ENCODE measurements at regions not wholly inside any gene's neighbourhood (a gene's known extent, or its start where the extent isn't known, plus 50 kb on each side); places are given as distances from the start of the nearest gene placed in this dataset.

DNA sequence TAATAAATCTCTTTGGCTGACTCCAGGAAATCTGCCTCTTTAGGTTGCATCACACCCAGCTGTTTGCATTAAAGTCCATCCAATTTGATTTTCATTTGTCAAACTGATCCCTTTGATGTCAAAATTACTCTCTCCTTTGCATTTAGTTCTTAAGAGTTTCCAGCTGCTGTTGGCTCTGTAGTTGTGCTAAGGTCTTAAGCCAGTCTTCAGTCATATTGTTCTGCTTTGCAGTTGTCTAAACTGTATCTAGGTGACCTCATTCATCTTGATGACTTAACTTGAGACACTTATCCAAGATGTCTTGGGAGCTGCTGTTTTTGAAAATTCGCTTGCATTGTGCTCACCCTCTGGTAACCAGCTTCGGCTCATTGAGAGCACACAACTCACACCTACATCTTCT is 386.9 kb upstream of the TLE4 start:
- DNase-seq (ENCODE audit: low read depth in 1 of 2, low spot score in 1 of 2), result no peak

DNA sequence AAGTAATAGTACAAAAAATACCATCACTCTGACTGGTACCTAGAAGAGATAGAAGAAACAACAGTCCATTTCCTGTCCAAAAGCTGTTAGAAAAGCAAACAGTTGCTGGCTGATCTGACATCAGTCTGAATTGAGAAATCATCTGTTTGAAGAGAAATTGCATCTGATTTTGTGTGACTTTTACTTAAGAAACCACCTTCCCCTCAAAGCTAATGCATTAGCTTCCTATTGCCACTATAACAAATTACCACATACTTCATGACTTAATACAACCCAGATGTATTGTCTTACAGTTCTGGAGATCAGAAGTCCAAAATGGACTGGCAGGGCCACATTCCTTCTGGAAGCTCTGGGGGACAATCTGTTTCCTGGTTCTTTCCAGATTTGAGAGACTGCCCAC is 385.9 kb upstream of the TLE4 start:
- no peak for DNase-seq (ENCODE audit: low read depth in 1 of 2, low spot score in 1 of 2)

DNA sequence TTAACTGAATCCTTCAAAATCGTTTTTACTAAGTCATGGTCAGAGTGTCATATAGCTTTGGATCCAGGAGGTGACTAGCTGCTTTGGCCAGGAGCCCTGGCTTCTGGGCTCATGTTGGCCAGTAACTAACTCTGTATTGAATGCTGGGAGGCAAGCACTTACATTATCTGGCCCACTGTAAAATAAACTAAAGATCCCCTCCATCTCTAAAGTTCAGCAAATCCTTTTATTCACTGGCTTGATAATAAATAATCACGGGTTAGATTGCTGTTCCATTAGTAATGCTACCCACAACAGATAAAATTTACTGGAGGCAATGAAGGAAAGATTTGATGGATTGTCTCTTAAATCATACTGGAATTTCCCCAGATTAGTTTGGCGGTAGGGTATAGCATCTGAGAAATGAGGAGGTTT is 382.2 kb upstream of the TLE4 start:
- no peak for DNase-seq (ENCODE audit: low read depth in 1 of 2, low spot score in 1 of 2)

- no peak for DNase-seq (ENCODE audit: low read depth in 1 of 2, low spot score in 1 of 2)
Observed at GRCh38 chr9:79193001-79193400, 378.8 kb upstream of the TLE4 start.

GRCh38 chr9:79193501-79194223 is 378.1 kb upstream of the TLE4 start:
- no peak for DNase-seq (ENCODE audit: low read depth in 1 of 2, low spot score in 1 of 2)

DNA sequence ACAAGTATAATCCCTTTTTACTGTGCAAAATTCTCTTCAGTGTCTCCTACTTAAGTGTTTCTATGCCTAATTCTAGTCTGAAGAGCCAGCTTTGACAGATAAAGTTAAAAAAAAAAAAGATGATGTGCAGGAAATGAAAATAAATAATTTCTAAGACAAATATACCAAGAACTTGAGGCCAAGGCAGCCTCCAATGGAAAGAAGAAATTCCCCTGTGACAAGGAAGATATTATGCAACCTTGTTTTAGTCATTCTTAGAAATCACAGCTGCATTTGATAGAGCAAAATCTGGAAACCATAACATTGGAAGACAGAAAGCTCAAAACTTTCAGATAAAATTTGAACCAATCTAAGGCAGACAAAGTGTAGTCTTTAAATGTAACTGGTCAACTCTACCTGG is 375.9 kb upstream of the TLE4 start:
- no peak for DNase-seq (ENCODE audit: low read depth in 1 of 2, low spot score in 1 of 2)

DNA sequence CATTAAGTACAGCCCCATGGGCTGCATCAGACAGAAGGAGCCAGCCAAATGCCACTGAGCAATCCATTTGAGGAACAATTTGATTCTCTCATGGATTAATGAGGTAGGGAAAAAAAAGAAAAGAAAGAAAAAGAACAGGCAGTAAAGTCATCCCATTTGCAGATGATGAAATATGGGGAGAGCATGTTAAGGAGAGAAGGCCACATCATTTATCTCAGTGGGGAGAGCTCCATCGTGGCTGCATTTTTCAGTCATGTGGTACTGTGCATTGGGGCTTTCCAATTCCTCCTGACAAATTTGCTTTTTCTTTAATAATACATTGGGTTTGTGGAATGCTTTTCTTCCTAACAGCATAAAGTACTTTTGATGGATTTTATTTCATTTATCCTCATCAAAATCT is 375.2 kb upstream of the TLE4 start:
- no peak for DNase-seq (ENCODE audit: low read depth in 1 of 2, low spot score in 1 of 2)

DNA sequence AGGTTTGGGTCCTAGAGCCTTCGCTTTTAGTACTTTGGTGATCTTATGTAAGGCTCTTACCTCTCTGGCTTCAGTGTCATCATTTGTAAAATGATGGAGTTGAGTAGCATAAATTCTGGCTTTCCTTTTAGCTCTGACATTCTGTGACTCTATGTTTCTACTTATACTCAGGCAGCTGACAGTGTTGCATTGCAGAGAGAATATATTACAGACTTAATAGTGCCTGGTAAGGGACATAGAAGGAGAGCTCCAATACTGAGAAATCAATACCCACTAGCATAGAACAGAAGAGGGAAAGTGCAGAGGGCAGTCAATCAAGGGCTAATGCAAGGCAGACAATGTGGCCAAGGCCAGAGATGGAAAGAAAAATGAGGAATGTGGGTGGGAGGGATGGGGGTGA is 371.4 kb upstream of the TLE4 start:
- no peak for DNase-seq (ENCODE audit: low read depth in 1 of 2, low spot score in 1 of 2)

DNA sequence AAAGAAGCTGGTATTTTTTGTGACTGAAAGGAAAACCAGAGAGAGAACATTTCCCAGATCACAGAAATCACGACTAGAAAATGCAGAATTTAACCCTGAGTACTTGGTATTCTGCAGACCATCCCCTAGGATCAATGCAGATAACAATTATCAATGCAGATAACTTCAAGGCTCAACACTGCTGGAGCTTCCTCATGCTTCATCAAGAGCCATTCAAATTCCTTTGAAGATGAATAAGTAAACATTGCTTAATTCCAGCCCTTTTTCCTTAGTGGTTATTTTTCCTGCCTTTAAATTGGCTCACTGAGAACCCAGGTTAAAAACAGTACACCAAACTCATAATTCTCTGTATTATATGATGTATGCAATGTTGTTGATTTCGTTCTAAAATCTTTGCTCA is 370.1 kb upstream of the TLE4 start:
- no peak for DNase-seq (ENCODE audit: low read depth in 1 of 2, low spot score in 1 of 2)

DNA sequence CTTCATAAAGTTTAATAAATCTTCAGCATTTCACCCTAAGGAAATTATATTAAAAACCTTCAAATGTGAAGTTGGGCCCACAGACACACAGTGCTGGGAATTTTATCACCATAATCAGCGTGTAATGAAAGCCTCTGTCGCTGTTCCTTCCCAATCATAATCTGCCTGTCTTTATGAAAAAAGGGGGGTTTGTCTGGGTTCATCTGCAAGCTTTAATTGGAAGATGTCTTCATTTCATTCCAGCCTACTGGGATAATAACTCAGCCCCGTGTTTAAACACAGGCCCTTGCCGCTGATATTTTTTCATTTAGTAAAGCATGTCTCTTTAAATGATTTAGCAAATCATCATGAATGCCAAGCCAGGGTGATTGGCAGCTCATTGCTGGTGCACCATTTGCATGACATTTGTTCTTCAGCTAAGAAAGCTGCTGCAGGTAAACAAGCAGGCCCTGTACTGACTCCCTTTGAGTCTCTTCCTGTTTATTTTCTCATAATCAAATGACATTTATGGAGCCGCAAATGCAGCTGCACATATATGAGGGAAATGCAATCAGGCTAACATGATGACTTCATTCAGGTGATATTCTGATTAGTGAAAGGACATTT is 362.9 kb upstream of the TLE4 start:
- no peak for DNase-seq (ENCODE audit: low read depth in 1 of 2, low spot score in 1 of 2)

DNA sequence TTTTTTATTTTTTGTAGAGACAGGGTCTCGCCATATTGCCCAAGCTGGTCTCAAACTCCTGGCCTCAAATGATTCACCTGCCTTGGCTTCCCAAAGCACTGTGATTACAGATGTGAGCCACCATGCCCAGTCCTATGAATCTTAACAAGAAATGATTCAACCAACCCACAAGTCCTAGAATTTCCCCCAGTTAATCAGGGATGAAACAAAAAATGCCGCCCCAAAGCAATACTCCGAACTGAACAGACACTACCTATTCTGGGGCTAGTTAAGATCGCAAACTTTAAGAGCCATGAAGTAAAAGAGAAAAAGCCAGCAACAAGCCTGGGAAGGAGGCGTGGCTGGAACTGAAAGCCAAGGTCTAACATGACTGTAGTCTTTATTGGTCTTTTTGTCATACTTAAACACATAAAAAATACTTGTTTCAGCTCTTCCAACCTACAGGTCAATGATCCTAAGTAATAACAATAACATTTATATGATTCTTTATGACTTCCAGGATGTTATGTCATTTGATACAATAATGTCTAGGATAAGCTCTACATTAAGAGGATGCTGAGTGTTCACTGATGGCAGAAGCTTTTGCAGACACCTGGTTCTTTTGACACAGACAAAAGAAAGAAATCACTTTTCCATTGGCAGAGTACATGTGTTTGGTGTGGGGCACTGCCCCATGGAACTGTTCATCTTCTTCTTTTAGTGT is 361.1 kb upstream of the TLE4 start:
- DNase-seq (ENCODE audit: low read depth in 1 of 2, low spot score in 1 of 2), result no peak

DNA sequence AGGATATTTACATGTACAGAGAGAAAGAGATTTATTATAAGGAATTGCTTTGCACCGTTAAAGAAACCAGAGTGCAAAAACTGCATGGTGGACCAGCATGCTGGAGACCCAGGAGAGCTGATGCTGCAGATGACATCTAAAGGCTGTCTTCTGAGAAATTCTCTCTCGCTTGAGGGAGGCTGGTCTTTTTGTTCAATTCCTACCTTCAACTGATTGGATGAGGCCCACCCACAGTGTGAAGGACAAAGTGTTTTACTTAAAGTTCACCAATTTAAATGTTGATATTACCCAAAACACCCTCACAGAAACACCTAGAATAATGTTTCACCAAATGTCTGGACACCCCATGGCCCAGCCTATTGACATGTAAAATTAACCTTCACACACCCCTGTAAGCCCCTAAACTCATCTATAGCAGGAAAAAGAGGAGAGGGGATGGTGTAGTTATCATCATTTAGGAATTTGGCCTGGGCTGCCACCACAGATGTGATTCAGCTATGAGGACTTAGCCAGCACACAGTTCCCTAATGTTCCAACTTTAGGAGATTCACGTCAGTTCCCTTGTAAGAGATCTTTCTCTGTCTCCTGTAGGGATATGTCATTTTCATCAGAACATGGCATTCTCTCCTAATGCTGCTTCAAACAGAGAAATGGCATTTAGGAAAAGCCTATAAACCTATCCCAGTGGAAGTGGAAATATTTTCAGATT is 358.2 kb upstream of the TLE4 start:
- DNase-seq (ENCODE audit: low read depth in 1 of 2, low spot score in 1 of 2), result no peak

DNA sequence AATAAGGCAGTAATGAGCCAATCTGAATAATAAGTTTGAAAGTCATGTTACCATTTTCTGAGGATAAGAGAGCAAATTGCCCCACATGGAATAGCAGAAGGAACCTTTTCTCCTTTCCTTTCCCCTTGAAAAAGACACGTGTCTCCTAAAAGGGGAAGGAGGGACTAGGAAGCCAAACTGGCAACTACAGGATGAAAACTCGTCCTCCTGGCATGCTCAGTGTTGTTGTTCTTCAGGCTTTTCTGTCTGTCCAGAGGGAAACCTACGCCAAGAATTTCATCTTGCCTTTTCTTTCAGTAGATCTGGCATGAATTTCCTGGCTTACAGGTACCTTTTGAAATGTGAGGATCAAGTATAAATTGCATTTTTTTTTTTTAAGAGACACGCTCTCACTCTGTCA is 355.9 kb upstream of the TLE4 start:
- DNase-seq (ENCODE audit: low read depth in 1 of 2, low spot score in 1 of 2), result no peak

DNA sequence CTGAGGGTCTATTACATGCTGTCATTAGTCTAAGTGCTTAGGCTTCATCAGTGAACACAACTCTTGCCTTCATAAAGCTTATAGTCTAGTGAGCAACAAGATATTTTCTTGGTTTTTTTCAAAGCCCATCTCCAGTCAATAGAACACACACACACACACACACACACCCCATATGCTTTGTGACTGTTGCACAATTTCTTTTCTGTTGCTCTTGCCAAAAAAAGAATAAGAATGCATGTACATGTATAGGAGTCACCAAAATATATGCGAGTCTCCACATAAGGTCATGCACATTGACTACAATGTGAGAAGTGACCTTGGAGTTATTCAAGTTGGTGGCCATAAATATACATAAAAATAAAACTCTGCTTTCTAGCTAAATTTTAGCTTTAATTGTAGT is 351.5 kb upstream of the TLE4 start:
- DNase-seq (ENCODE audit: low read depth in 1 of 2, low spot score in 1 of 2), result no peak

DNA sequence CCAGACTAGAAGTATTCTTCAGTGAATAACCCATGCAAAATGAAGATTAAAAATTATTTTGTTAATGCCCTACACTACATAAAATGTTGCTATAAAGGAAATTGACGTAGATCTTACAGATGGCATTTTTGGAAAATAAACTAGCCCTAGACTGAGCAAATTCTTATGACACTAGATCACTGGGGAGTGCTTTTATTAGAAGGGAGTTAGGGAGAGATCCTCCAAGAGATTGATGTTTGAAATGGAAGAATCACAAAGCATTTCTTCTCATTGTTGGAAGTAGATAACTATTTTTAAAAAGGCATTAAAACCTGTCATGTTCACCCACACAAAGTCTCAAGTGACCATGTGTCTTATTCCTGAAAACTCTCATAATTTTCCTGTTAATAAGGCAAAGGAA is 351.1 kb upstream of the TLE4 start:
- no peak for DNase-seq (ENCODE audit: low read depth in 1 of 2, low spot score in 1 of 2)

DNA sequence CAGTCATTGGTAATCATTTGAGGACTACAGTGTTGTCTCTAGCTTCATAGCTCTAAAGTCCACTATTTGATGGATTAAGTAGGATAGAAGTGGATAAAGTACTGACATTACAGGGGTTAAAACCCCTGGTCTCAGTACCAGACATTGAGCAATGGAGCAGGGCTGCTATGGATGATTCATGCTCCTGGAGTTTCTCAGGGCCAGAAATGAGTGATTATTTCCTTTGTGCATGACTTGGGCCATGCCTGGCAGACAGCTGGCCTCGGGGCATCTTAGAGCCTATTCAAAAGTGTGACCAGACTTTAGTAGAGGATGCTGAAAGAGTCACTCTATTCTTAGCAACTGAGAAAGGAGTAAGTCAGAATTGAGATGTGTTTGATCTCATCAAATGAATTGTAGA is 350.7 kb upstream of the TLE4 start:
- no peak for DNase-seq (ENCODE audit: low read depth in 1 of 2, low spot score in 1 of 2)

DNA sequence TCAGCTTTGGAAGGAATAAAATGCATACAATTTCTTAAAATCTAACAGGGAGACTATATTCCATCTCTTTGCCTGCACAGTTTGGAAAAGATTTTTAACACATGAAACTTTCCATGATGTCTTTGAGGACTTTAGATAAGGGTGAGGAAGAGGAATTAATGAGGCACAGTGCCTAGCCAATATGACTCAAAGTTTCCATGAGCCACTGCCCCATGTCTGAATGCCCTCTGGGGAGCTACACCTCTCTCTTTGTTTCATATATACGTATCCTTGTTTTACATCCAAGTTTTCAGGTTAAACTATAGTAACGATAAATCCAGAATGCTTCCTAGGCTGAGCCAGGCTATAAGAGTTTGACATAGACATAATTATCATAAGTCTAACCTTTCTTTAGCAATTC is 349.3 kb upstream of the TLE4 start:
- no peak for DNase-seq (ENCODE audit: low read depth in 1 of 2, low spot score in 1 of 2)

DNA sequence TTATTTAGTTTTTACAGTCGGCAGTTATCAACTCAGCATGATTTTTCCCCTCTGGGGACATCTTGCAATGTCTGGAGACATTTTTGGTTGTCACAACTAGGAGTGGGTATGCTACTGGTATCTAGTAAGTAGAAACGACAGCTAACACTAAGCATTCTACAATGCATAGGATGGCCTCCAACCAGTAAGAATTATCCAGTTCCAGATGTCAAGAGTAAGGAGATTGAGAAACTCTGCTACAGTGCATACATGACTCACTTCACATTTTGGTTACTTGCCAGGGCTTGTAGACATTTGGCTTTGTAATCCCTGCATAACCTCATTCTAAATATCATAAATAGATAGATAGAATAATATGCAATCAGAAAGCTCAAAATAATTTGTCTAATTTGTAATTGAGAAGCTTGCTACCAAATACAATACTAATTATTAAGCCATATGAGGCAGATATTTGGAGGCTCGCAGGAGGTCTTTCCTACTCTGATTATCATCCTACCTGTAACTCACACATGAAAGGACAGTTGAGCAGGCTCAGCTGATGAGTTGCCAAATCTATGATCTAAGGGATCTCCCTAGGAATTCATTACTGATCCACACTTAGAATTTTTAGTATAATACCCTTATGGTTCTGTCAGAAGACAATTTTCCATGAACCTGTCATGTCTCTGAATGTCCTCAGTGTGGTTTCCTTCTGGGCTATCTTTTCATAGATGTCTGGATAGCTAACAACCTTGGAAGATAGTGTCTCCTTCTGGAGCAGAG is 346.9 kb upstream of the TLE4 start:
- no peak for DNase-seq (ENCODE audit: low read depth in 1 of 2, low spot score in 1 of 2)

- no peak for DNase-seq (ENCODE audit: low read depth in 1 of 2, low spot score in 1 of 2)
Observed at GRCh38 chr9:79233542-79233941, 338.2 kb upstream of the TLE4 start.

DNA sequence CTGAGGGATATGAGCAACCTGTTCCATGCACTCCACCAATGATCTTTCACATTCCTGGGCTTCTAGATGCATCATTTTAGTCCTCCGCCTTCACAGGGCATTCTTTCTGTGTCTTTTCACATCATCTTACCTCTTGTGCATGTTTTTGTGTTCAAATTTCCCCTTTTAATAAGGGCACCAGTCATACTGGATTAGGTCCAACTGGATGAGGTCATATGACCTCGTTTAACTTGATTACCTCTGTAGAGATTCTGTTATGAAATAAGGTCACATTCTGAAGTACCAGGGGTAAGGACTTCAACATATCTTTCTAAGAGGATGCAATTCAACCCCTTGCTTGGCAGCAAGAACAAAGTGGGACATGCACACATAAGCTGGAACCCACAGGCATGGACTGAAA is 335.3 kb upstream of the TLE4 start:
- no peak for DNase-seq (ENCODE audit: low read depth in 1 of 2, low spot score in 1 of 2)

DNA sequence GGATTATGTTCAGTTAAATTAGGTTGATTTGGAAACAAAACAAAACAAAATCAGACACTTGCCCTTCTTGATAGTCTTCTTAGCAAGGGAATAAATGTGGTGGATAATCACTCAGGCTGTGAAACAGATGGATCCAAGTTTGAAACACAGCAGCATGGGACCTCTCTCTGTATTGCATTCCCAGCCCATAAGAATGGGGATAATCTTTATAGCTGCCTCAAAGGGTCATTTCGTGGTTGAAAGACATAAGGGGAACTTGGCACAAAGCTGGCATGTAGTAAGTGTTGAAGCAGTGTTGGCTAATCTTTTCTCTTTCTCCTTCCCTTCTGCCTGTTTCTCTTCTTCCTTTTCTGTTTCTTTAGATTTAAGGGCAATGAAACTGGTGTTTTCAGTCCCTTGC is 333.9 kb upstream of the TLE4 start:
- DNase-seq (ENCODE audit: low read depth in 1 of 2, low spot score in 1 of 2), result no peak

Measured in activated T-helper 1 cell treated with anti-CD3 and anti-CD28 coated beads, Interleukin-2, amount 50 U/mL, for 16 hours (primary cell).